ENCODE measurements at regions not wholly inside any gene's neighbourhood (a gene's known extent, or its start where the extent isn't known, plus 50 kb on each side); places are given as distances from the start of the nearest gene placed in this dataset.

- H3K4me3 ChIP-seq (ENCODE audit: low read depth, low read length, poor library complexity, severe bottlenecking), result no peak overlapping the region
- BruUV-seq (replicated peaks), result no TSS peak
- H3K27ac ChIP-seq (ENCODE audit: low read depth, low read length, poor library complexity, severe bottlenecking), result no peak overlapping the region
- no peaks in the 10 kb centered on the region for H3K36me3 ChIP-seq (ENCODE audit: insufficient read depth, low read length, poor library complexity, severe bottlenecking)
- H3K4me1 ChIP-seq (ENCODE audit: insufficient read depth, low read length, poor library complexity, severe bottlenecking), result no peaks in the 10 kb centered on the region
- no peak for TF ChIP-seq EZH2 (IDR thresholded peaks at IDR 0.05; ENCODE audit: borderline replicate concordance, low read depth, low read length, poor library complexity, severe bottlenecking)
- no peaks in the 10 kb centered on the region for H3K9me3 ChIP-seq (ENCODE audit: low read depth, low read length, poor library complexity, severe bottlenecking)
- intact Hi-C loops (cut with micrococcal nuclease; ENCODE audit: unreplicated experiment), result no loop called here
- DNase-seq (ENCODE audit: low spot score), result no peak
- H3K27me3 ChIP-seq (replicated peaks; ENCODE audit: insufficient read depth, low read depth, low read length, poor library complexity), result peaks cover 17% of the 10 kb centered on the region
- CTCF ChIA-PET, result no interaction called here
- POLR2A ChIA-PET (ENCODE audit: low non-redundant PET), result no interaction called here
Measured at GRCh38 chr7:156532016-156532602, 108.5 kb upstream of the RNF32 start.

- Histone ChIP-seq H3K36me3 (ENCODE audit: insufficient read depth, low read length, poor library complexity, severe bottlenecking) (no peaks in the 10 kb centered on the region), H3K4me1 (ENCODE audit: insufficient read depth, low read length, poor library complexity, severe bottlenecking) (no peaks in the 10 kb centered on the region), H3K4me3 (ENCODE audit: low read depth, low read length, poor library complexity, severe bottlenecking) (no peak overlapping the region), H3K27me3 (replicated peaks; ENCODE audit: insufficient read depth, low read depth, low read length, poor library complexity) (peaks cover 18% of the 10 kb centered on the region), H3K9me3 (ENCODE audit: low read depth, low read length, poor library complexity, severe bottlenecking) (no peaks in the 10 kb centered on the region), H3K27ac (ENCODE audit: low read depth, low read length, poor library complexity, severe bottlenecking) (no peak overlapping the region)
- no peak for TF ChIP-seq EZH2 (IDR thresholded peaks at IDR 0.05; ENCODE audit: borderline replicate concordance, low read depth, low read length, poor library complexity, severe bottlenecking)
- TF ChIP-seq, protein P1, sequence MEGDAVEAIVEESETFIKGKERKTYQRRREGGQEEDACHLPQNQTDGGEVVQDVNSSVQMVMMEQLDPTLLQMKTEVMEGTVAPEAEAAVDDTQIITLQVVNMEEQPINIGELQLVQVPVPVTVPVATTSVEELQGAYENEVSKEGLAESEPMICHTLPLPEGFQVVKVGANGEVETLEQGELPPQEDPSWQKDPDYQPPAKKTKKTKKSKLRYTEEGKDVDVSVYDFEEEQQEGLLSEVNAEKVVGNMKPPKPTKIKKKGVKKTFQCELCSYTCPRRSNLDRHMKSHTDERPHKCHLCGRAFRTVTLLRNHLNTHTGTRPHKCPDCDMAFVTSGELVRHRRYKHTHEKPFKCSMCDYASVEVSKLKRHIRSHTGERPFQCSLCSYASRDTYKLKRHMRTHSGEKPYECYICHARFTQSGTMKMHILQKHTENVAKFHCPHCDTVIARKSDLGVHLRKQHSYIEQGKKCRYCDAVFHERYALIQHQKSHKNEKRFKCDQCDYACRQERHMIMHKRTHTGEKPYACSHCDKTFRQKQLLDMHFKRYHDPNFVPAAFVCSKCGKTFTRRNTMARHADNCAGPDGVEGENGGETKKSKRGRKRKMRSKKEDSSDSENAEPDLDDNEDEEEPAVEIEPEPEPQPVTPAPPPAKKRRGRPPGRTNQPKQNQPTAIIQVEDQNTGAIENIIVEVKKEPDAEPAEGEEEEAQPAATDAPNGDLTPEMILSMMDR (conservative IDR thresholded peaks at IDR 0.05; ENCODE audit: low read depth, low read length), result no peak
- DNase-seq (ENCODE audit: low spot score), result no peak
- intact Hi-C loops (cut with micrococcal nuclease; ENCODE audit: unreplicated experiment), result no loop called here
- CTCF ChIA-PET, result no interaction called here
- no TSS peak for BruUV-seq (replicated peaks)
- POLR2A ChIA-PET (ENCODE audit: low non-redundant PET), result no interaction called here
Measured at GRCh38 chr7:156529956-156530355, 110.6 kb upstream of the RNF32 start.

DNA sequence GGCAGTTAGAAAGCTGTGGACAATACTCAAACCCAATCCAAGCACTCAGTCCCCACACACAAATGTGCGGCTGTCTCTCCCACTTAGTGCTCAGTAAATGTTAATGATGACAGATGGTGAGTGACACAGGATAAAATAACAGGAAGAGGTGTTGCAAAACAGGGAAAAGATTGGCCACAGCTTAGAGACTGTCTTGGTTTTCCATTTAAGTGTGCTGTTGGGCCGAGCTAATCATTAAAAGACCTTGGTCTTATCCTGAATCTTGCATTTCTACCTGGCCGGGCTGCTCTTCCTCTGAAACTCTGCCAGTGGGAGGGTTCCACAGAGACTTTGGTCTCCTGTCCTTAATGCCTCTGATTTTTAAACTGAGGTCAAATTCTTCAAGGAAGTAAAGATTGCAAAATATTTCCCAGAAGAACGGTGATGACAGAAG is 113.1 kb upstream of the RNF32 start:
- Histone ChIP-seq H3K9me3 (ENCODE audit: low read depth, low read length, poor library complexity, severe bottlenecking) (no peaks in the 10 kb centered on the region), H3K4me1 (ENCODE audit: insufficient read depth, low read length, poor library complexity, severe bottlenecking) (no peaks in the 10 kb centered on the region), H3K4me3 (ENCODE audit: low read depth, low read length, poor library complexity, severe bottlenecking) (no peak overlapping the region), H3K27me3 (replicated peaks; ENCODE audit: insufficient read depth, low read depth, low read length, poor library complexity) (peaks cover 19% of the 10 kb centered on the region), H3K27ac (ENCODE audit: low read depth, low read length, poor library complexity, severe bottlenecking) (no peak overlapping the region), H3K36me3 (ENCODE audit: insufficient read depth, low read length, poor library complexity, severe bottlenecking) (no peaks in the 10 kb centered on the region)
- intact Hi-C loops (cut with micrococcal nuclease; ENCODE audit: unreplicated experiment), result no loop called here
- no peak for DNase-seq (ENCODE audit: low spot score)
- CTCF ChIA-PET, result interaction anchor here (0.6 kb wide), 1 partner anchor 726 kb away, joined by 14 read pairs; no protein-coding TSS in a partner anchor
- TF ChIP-seq, protein P1 (conservative IDR thresholded peaks at IDR 0.05; ENCODE audit: low read depth, low read length), result no peak
- TF ChIP-seq EZH2 (IDR thresholded peaks at IDR 0.05; ENCODE audit: borderline replicate concordance, low read depth, low read length, poor library complexity, severe bottlenecking), result no peak
- POLR2A ChIA-PET (ENCODE audit: low non-redundant PET), result no interaction called here
- no TSS peak for BruUV-seq (replicated peaks)
